ENCODE measurements at regions not wholly inside any gene's neighbourhood (a gene's known extent, or its start where the extent isn't known, plus 50 kb on each side); places are given as distances from the start of the nearest gene placed in this dataset.

GRCh38 chr2:52934323-52934898 is 833.2 kb upstream of the CHAC2 start:
- no peak for TF ChIP-seq CTCF (IDR thresholded peaks at IDR 0.05; ENCODE audit: borderline replicate concordance, insufficient read depth, low read depth, low read length)

GRCh38 chr2:52933878-52934277 is 833.7 kb upstream of the CHAC2 start:
- H3K4me3 ChIP-seq (ENCODE audit: low read depth, low read length): no peak overlapping the region
- no peak for TF ChIP-seq CTCF (IDR thresholded peaks at IDR 0.05; ENCODE audit: borderline replicate concordance, insufficient read depth, low read depth, low read length)

More at GRCh38 chr2:52934323-52934898, 833.2 kb upstream of the CHAC2 start:
- no peak overlapping the region for H3K4me3 ChIP-seq (ENCODE audit: low read depth, low read length)

- no peak overlapping the region for H3K4me3 ChIP-seq (ENCODE audit: low read depth, low read length)
- TF ChIP-seq CTCF (IDR thresholded peaks at IDR 0.05; ENCODE audit: borderline replicate concordance, insufficient read depth, low read depth, low read length): no peak
Measured at GRCh38 chr2:52931660-52932059, 835.9 kb upstream of the CHAC2 start.

- TF ChIP-seq CTCF (IDR thresholded peaks at IDR 0.05; ENCODE audit: borderline replicate concordance, insufficient read depth, low read depth, low read length): no peak
- H3K4me3 ChIP-seq (ENCODE audit: low read depth, low read length): no peak overlapping the region
Measured at GRCh38 chr2:52929412-52929811, 838.2 kb upstream of the CHAC2 start.

GRCh38 chr2:52919673-52920072 is 847.9 kb upstream of the CHAC2 start:
- no peak overlapping the region for H3K4me3 ChIP-seq (ENCODE audit: low read depth, low read length)
- TF ChIP-seq CTCF (IDR thresholded peaks at IDR 0.05; ENCODE audit: borderline replicate concordance, insufficient read depth, low read depth, low read length): no peak

- no peak for TF ChIP-seq CTCF (IDR thresholded peaks at IDR 0.05; ENCODE audit: borderline replicate concordance, insufficient read depth, low read depth, low read length)
- H3K4me3 ChIP-seq (ENCODE audit: low read depth, low read length): no peak overlapping the region
Measured at GRCh38 chr2:52918551-52918950, 849.1 kb upstream of the CHAC2 start.

GRCh38 chr2:52916981-52917380 is 850.6 kb upstream of the CHAC2 start:
- TF ChIP-seq CTCF (IDR thresholded peaks at IDR 0.05; ENCODE audit: borderline replicate concordance, insufficient read depth, low read depth, low read length): no peak
- no peak overlapping the region for H3K4me3 ChIP-seq (ENCODE audit: low read depth, low read length)
